Endothelial cell of umbilical vein (primary cell): ENCODE measurements at regions not wholly inside any gene's neighbourhood (a gene's known extent, or its start where the extent isn't known, plus 50 kb on each side); places are given as distances from the start of the nearest gene placed in this dataset.

Experiments used
- EZH2 ChIP-seq: IDR thresholded peaks from 2 replicates; pipeline ENCODE4 v1.6.1; 2012; ENCODE audit warnings: borderline replicate concordance, low read depth, mild to moderate bottlenecking, moderate library complexity, low read length, inconsistent platforms; ENCODE audit not compliant: severe bottlenecking
- GATA2 ChIP-seq: IDR thresholded peaks from 2 replicates; pipeline ENCODE4 v1.7.0; 2011; ENCODE audit warnings: low read depth, mild to moderate bottlenecking, moderate library complexity, mixed read lengths, low read length; ENCODE audit not compliant: insufficient read length, insufficient read depth
- POLR2A ChIP-seq: IDR thresholded peaks from 2 replicates; pipeline ENCODE4 v1.6.1; 2012; ENCODE audit warnings: low read depth, mild to moderate bottlenecking, control low read depth, low read length
- TF ChIP-seq, protein P1 (sequence below), 2 donors: IDR thresholded peaks; 1 replicate in 1 of 2; 2 replicates in 1 of 2; pipeline ENCODE4 v1.5.1; 2011; ENCODE audit warnings: low read length in 2 of 2, mild to moderate bottlenecking in 2 of 2, moderate library complexity in 2 of 2, control low read depth in 1 of 2, inconsistent platforms in 1 of 2, low read depth in 1 of 2; ENCODE audit not compliant: insufficient read depth in 1 of 2; ENCODE audit errors: extremely low read depth in 1 of 2

- TF ChIP-seq GATA2 (no peak), EZH2 (no peak), POLR2A (no peak)
- TF ChIP-seq, protein P1, sequence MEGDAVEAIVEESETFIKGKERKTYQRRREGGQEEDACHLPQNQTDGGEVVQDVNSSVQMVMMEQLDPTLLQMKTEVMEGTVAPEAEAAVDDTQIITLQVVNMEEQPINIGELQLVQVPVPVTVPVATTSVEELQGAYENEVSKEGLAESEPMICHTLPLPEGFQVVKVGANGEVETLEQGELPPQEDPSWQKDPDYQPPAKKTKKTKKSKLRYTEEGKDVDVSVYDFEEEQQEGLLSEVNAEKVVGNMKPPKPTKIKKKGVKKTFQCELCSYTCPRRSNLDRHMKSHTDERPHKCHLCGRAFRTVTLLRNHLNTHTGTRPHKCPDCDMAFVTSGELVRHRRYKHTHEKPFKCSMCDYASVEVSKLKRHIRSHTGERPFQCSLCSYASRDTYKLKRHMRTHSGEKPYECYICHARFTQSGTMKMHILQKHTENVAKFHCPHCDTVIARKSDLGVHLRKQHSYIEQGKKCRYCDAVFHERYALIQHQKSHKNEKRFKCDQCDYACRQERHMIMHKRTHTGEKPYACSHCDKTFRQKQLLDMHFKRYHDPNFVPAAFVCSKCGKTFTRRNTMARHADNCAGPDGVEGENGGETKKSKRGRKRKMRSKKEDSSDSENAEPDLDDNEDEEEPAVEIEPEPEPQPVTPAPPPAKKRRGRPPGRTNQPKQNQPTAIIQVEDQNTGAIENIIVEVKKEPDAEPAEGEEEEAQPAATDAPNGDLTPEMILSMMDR (IDR thresholded peaks at IDR 0.05; ENCODE audit: extremely low read depth in 1 of 2, insufficient read depth in 1 of 2, low read depth in 1 of 2, low read length in 2 of 2), result no peak
These were observed 172.2 kb upstream of the TECRL start for GRCh38 chr4:64581422-64581821.
